ENCODE measurements at regions not wholly inside any gene's neighbourhood (a gene's known extent, or its start where the extent isn't known, plus 50 kb on each side); places are given as distances from the start of the nearest gene placed in this dataset.

- H3K27ac ChIP-seq = no peak overlapping the region
- TF ChIP-seq CTCF (conservative IDR thresholded peaks at IDR 0.05) = no peak
Observed at GRCh38 chr2:196549052-196549451, 90.5 kb upstream of the CCDC150 start.

DNA sequence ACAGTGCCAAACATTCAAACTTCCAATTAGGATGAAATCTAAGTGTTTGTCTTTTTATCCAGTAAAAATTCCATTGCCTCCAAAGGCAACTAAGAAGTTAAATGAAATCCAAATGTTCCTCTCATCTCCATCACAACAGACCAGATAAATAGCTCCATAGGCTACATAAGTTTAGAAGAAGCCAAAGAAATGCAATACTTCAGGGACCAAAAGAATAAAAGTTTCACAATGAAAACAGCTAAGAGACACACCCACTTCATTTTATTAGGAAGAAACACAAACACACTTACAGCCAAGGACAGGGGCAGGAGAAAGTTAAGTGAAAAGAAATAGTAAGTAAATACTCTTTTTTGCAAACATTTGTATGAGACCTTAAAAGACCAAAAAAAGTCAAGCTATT is 88.5 kb upstream of the CCDC150 start:
- TF ChIP-seq CTCF (conservative IDR thresholded peaks at IDR 0.05) = no peak
- H3K27ac ChIP-seq = no peak overlapping the region

- TF ChIP-seq CTCF (conservative IDR thresholded peaks at IDR 0.05) = no peak
- H3K27ac ChIP-seq = no peak overlapping the region
Observed at GRCh38 chr2:196555161-196555560, 84.4 kb upstream of the CCDC150 start.

DNA sequence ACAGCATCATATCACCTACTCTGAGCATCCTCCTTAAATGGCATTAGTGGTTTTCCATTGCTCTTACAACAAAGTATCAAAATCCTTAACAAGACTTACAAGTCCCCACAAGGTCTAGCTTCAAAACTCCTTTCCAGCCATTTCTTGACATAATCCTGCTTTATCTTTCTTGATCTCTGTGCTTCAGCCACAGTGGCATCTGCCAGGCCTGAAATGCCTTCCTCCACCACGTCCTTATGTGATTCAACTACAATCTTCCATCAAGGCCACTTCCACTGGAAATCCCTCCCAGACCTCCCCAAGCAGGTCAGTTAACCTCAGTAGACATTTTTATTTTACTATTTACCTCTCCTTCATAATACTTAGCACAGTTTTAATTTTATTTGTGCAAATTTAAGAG is 83.8 kb upstream of the CCDC150 start:
- no peak for TF ChIP-seq CTCF (conservative IDR thresholded peaks at IDR 0.05)
- no peak overlapping the region for H3K27ac ChIP-seq

- no peak for TF ChIP-seq CTCF (conservative IDR thresholded peaks at IDR 0.05)
- no peak overlapping the region for H3K27ac ChIP-seq
Observed at GRCh38 chr2:196558497-196558896, 81.0 kb upstream of the CCDC150 start.

DNA sequence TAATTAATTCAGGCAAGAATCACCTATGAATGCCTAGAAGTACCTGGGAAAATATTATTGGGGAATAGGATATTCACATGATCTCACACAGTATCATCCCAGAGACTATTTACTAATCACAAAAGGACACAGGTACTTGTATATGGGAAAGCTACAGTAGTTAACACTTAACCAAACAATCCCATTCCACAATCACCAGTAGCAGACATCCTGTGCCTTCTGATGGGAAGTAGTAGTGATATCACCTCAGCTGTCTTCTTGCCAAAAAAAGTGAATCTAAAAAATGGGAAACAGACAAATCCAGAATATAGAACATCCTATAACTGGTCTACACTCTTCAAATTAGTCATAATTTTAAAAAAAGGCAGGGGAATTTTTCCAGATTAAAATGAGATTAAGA is 75.6 kb upstream of the CCDC150 start:
- no peak overlapping the region for H3K27ac ChIP-seq
- TF ChIP-seq CTCF (conservative IDR thresholded peaks at IDR 0.05) = no peak

GRCh38 chr2:196565106-196565765 is 74.3 kb upstream of the CCDC150 start:
- H3K27ac ChIP-seq = no peak overlapping the region
- TF ChIP-seq CTCF (conservative IDR thresholded peaks at IDR 0.05) = no peak

Measured in VCaP (cell line).